ENCODE measurements at regions not wholly inside any gene's neighbourhood (a gene's known extent, or its start where the extent isn't known, plus 50 kb on each side); places are given as distances from the start of the nearest gene placed in this dataset.

DNA sequence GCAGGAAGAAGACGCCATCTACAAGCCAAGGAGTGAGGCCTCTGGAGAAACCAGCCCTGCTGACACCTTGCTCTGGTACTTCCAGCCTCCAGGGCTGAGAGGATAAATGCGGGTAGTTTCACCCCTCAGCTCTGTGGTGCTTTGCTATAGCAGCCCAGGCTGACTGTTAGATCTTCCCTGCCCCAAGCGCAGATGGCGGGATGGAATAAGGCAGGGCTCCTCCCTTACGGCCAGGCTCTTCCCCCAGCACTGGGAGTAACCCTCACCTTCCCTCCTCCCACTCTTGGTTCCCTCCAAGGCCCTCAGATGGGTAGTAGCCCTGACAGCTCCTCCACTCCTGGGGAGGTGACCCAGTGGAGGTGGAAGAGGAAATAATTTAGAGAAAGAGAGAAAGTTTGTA, 285.1 kb downstream of the GADD45G start:
- DNase-seq, result no peak

GRCh38 chr9:89890326-89890980, 285.6 kb downstream of the GADD45G start:
- DNase-seq, result no peak

DNA sequence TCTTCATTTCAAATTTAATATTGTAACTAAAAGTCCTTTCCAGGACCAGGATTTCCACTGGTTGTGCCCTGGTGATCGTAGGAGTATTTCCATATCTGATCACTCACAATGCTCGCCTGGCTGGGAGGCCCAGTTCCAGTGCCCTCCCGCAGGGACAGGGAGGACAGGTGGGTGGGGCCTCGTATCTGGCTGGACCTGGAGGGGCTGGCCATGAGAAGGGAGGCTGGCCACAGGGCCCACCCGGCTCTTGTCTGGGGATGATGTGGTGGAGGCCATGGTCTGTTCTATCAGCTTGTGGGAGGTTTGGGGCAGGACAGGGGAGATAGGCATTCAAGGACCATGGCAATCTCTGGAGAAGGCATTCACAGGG, 286.4 kb downstream of the GADD45G start:
- no peak for DNase-seq

DNA sequence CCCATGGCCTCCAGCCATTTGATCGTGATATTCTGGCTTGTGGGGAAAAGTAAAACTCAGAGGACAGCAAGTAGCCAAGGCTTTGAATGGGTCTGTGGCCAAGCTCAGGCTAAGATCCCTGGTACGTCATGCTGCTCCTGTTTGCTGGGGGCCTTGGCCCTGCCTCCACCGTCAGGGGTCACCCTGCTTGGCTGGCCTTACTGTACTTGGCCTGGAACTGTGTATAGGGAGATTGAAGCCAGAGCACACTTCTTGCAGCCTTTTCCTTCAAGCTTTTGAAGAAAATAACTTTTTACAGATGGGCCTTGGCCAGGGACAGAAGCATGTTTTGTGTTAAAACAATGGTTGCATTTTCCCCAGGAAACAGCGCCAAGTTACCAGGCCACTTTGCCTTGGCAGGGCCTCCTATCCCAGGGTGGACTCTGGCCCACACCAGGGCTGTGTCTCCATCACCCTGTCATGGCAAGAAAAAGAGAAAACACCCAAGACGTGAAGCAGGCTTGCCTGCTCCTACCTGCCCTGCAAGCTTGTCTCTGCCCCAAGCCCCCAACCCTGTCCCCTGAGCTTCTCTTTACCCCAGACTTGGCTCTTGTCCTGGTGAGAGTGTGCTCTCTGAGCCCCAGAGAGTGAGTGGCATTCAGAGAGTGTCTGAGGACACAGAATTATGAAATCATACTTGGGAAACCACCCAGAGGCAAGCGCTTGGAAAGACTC, 286.9 kb downstream of the GADD45G start:
- DNase-seq, result no peak

- DNase-seq, result no peak
These were observed 288.1 kb downstream of the GADD45G start for GRCh38 chr9:89892920-89893319.

DNA sequence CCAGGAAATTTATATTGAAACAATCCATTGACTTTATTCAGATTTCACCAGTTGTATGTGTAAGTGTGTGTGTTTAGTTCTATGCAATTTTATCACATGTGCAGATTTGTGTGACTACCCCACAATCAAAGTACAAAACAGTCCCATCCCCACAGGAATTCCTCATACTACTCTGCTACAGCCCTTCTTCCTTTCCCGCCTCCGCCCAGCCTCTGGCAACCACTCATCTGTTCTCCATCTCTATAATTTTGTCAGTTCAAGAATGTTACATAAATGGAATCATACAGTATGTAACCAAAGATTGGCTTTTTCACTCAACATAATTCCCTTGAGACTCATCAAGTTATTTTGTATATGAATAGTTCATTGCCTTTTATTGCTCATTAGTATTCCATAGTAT, 289.1 kb downstream of the GADD45G start:
- no peak for DNase-seq

GRCh38 chr9:89896806-89897340, 292.1 kb downstream of the GADD45G start:
- DNase-seq, result no peak

- no peak for DNase-seq
These were observed 294.8 kb downstream of the GADD45G start for GRCh38 chr9:89899573-89899972.

GRCh38 chr9:89901920-89902319, 297.1 kb downstream of the GADD45G start:
- no peak for DNase-seq

- DNase-seq, result no peak
These were observed 297.8 kb downstream of the GADD45G start for GRCh38 chr9:89902450-89903140.

GRCh38 chr9:89903141-89903475, 298.3 kb downstream of the GADD45G start:
- DNase-seq, result no peak

- no peak for DNase-seq
These were observed 301.0 kb downstream of the GADD45G start for GRCh38 chr9:89905606-89906338.

- DNase-seq, result no peak
These were observed 307.2 kb downstream of the GADD45G start for GRCh38 chr9:89911721-89912604.

- no peak for DNase-seq
These were observed 307.8 kb downstream of the GADD45G start for GRCh38 chr9:89912605-89912953.

- no peak for DNase-seq
These were observed 310.4 kb downstream of the GADD45G start for GRCh38 chr9:89915187-89915586.

DNA sequence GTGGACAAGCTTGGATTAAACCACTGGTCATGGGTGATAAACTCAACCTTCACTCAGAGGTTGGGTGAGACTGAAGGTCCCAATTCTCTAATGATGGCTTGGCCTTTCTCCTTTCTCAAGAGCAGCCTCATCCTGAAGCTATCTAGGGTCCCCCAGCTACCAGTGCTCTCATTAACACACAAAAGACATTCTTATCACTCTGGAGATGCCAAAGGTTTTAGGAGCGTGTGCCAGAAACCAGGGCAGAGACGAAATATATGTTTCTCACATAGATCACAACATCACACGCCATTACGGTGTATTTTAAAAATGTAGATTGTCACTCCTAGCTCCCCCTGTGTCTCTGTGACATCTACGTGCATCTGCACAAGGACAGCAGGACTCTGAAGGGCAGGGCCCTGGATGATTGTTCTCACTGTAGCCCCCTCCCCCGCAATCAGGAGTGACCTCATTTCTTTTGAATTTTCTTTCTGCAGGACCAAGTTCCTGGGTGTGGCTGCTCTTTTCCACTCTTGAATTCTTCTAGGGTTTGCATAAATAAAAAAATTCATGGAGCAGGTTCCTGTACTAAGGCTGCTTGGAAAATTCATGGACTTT, 311.3 kb downstream of the GADD45G start:
- DNase-seq, result no peak

DNA sequence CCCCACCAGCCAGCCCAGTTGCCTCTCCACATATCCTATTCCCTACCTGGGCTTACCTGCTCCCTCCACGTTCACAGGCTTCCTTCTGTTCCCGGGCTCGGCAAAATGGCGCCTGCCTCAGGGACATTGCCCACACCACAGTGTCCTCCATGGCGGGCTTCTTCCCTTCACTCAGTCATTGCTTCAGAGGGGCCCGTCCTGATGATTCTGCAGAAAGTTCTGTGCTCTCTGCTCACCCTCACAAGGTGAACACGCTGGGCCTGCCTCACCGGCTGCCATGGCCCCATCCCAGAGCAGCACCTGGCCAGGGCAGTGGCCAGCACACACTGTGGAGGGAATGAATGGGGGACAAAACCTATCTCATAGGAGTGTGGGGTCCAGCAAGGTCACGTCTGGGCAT, 313.0 kb downstream of the GADD45G start:
- DNase-seq, result no peak

- DNase-seq, result no peak
These were observed 314.4 kb downstream of the GADD45G start for GRCh38 chr9:89919171-89919681.

GRCh38 chr9:89920131-89920530, 315.3 kb downstream of the GADD45G start:
- DNase-seq, result no peak

DNA sequence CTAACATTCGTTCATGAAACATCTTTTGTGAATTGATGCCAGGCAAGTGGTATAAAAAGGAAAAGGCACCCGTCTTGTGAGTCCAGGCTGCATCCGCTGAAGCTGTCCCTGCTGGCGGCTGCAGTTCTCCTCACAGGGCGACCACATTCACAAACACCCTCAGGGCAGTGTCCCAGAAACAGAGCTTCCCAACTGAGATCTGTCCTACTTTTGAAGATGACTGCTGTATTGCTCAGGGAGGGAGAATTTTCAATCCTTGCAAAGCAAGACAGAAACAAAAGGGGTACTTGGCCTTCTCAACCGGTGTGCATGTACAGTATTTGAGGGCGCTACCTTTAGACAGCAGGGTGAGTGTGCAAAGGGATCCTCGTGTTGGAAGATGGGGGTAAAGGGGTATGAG, 316.1 kb downstream of the GADD45G start:
- no peak for DNase-seq

- DNase-seq, result no peak
These were observed 317.3 kb downstream of the GADD45G start for GRCh38 chr9:89922099-89922498.

DNA sequence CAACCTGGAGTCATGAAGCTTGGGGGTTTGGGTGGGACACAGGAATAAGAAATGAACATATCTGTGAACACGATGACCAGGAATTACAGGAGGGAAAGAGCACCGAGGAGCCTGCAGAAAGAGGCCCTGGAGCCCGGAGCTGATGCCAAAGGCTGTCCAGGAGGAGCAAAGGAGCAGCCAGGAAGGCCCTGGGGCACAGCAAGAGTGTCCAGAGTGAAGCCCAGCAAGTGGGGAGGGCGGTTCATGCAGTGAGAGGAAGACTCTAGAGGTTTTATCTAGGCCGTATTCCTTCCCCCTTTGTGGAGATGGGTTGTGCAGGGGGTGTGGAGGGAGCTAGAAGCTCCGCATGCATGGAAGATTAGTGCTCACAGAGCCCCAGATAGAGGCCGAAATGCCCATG, 318.4 kb downstream of the GADD45G start:
- no peak for DNase-seq

Data from NCI-H187 treated with DMSO at 0.1 percent for 48 hours (cell line).